Cardiac muscle cell (in vitro differentiated cells and primary cell): ENCODE measurements at regions not wholly inside any gene's neighbourhood (a gene's known extent, or its start where the extent isn't known, plus 50 kb on each side); places are given as distances from the start of the nearest gene placed in this dataset.

ENCODE experiments used
- DNase-seq, 2 donors: peaks; one replicate each; pipeline versions ENCODE4 v3.0.0 to v3.0.0-alpha.2; 2010 to 2017; ENCODE audit warnings: low read depth in 1 of 2, low spot score in 1 of 2
- H3K27ac ChIP-seq: fragments of 200-600 bp; sonication (generic); 2 replicates; pipeline ENCODE4 v1.5.1; 2016
- H3K27me3 ChIP-seq: fragments of 200-600 bp; sonication (generic); 2 replicates; pipeline ENCODE4 v1.6.0; 2016; ENCODE audit warnings: control low read depth
- H3K36me3 ChIP-seq: fragments of 200-600 bp; sonication (generic); 2 replicates; pipeline ENCODE4 v1.5.1; 2016; ENCODE audit warnings: control low read depth
- H3K4me1 ChIP-seq: fragments of 200-600 bp; sonication (generic); 2 replicates; pipeline ENCODE4 v1.8.1; 2017; ENCODE audit warnings: low read depth, mild to moderate bottlenecking, mixed run types
- H3K4me3 ChIP-seq: fragments of 200-600 bp; sonication (generic); 2 replicates; pipeline ENCODE4 v1.5.1; 2016; ENCODE audit warnings: mild to moderate bottlenecking
- H3K9me3 ChIP-seq: fragments of 200-600 bp; sonication (generic); 2 replicates; pipeline ENCODE4 v1.5.1; 2017; ENCODE audit warnings: low read depth, mild to moderate bottlenecking, control low read depth
- TF ChIP-seq, protein P1 (sequence below): IDR thresholded peaks from 2 replicates; pipeline ENCODE4 v1.5.1; 2012; ENCODE audit warnings: low read depth, mild to moderate bottlenecking, low read length

GRCh38 chr18:1806884-1807615, 764.3 kb downstream of the METTL4 start:
- TF ChIP-seq, protein P1, sequence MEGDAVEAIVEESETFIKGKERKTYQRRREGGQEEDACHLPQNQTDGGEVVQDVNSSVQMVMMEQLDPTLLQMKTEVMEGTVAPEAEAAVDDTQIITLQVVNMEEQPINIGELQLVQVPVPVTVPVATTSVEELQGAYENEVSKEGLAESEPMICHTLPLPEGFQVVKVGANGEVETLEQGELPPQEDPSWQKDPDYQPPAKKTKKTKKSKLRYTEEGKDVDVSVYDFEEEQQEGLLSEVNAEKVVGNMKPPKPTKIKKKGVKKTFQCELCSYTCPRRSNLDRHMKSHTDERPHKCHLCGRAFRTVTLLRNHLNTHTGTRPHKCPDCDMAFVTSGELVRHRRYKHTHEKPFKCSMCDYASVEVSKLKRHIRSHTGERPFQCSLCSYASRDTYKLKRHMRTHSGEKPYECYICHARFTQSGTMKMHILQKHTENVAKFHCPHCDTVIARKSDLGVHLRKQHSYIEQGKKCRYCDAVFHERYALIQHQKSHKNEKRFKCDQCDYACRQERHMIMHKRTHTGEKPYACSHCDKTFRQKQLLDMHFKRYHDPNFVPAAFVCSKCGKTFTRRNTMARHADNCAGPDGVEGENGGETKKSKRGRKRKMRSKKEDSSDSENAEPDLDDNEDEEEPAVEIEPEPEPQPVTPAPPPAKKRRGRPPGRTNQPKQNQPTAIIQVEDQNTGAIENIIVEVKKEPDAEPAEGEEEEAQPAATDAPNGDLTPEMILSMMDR: no peak
- Histone ChIP-seq H3K27me3 (no peaks in the 10 kb centered on the region), H3K36me3 (no peaks in the 10 kb centered on the region), H3K27ac (no peak overlapping the region), H3K4me1 (no peaks in the 10 kb centered on the region), H3K9me3 (no peaks in the 10 kb centered on the region), H3K4me3 (no peak overlapping the region)
- peak in 1 of 2 donors; percentile 9 for DNase-seq

DNA sequence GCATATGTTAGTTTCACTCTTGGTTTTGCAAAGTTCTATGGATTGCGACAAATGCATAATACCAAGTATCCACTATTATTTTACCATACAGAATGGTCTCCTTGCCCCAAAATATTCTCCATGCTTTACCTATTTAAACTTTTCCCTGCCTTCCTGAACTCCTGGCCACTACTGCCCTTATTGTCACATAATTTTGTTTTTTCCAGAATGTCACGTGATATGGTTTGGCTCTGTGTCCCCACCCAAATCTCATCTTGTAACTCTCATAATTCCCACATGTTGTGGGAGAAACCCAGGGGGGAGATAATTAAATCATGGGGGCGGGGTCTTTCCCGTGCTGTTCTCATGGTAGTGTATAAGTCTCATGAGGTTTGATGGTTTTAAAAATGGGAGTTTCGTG, 760.0 kb downstream of the METTL4 start:
- no peaks in the 10 kb centered on the region for H3K36me3 ChIP-seq
- TF ChIP-seq, protein P1: no peak
- DNase-seq: no peak
- no peaks in the 10 kb centered on the region for H3K27me3 ChIP-seq
- H3K9me3 ChIP-seq: no peaks in the 10 kb centered on the region
- no peak overlapping the region for H3K27ac ChIP-seq
- H3K4me1 ChIP-seq: no peaks in the 10 kb centered on the region
- no peak overlapping the region for H3K4me3 ChIP-seq

- TF ChIP-seq, protein P1: no peak
- Histone ChIP-seq H3K27me3 (no peaks in the 10 kb centered on the region), H3K27ac (no peak overlapping the region), H3K4me3 (no peak overlapping the region), H3K9me3 (no peaks in the 10 kb centered on the region), H3K36me3 (no peaks in the 10 kb centered on the region), H3K4me1 (no peaks in the 10 kb centered on the region)
- DNase-seq: no peak
Measured at GRCh38 chr18:1825296-1825695, 746.0 kb downstream of the METTL4 start.

GRCh38 chr18:1840878-1841277, 730.4 kb downstream of the METTL4 start:
- H3K27me3 ChIP-seq: no peaks in the 10 kb centered on the region
- H3K27ac ChIP-seq: no peak overlapping the region
- H3K9me3 ChIP-seq: no peaks in the 10 kb centered on the region
- DNase-seq: no peak
- no peak overlapping the region for H3K4me3 ChIP-seq
- TF ChIP-seq, protein P1: no peak
- H3K36me3 ChIP-seq: no peaks in the 10 kb centered on the region
- H3K4me1 ChIP-seq: no peaks in the 10 kb centered on the region

GRCh38 chr18:1846640-1847039, 724.7 kb downstream of the METTL4 start:
- H3K4me3 ChIP-seq: no peak overlapping the region
- no peak overlapping the region for H3K27ac ChIP-seq
- TF ChIP-seq, protein P1: no peak
- no peaks in the 10 kb centered on the region for H3K36me3 ChIP-seq
- peak in 1 of 2 donors; percentile 40 for DNase-seq
- no peaks in the 10 kb centered on the region for H3K4me1 ChIP-seq
- H3K27me3 ChIP-seq: no peaks in the 10 kb centered on the region
- H3K9me3 ChIP-seq: no peaks in the 10 kb centered on the region

DNA sequence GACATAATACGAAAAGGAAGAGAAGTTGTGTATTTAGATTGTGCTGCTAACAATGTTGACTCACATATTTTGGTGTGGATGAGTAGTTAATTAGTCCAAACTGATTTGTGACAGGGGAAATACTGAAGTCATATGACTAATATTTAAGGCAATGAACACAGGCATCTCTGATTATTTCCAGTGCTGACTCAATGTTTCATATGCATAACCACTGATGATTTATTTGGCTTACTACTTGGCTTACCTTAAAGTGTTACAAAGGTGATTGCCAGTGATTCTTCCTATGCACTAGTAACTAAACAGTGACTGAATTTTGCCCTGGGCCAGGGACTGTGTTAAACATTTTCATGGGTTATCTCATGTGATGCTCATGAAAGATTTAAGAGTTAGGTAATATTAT, 722.6 kb downstream of the METTL4 start:
- TF ChIP-seq, protein P1: no peak
- no peaks in the 10 kb centered on the region for H3K36me3 ChIP-seq
- no peak for DNase-seq
- no peak overlapping the region for H3K27ac ChIP-seq
- no peaks in the 10 kb centered on the region for H3K27me3 ChIP-seq
- no peaks in the 10 kb centered on the region for H3K4me1 ChIP-seq
- H3K4me3 ChIP-seq: no peak overlapping the region
- no peaks in the 10 kb centered on the region for H3K9me3 ChIP-seq
